ENCODE measurements at regions not wholly inside any gene's neighbourhood (a gene's known extent, or its start where the extent isn't known, plus 50 kb on each side); places are given as distances from the start of the nearest gene placed in this dataset.

DNA sequence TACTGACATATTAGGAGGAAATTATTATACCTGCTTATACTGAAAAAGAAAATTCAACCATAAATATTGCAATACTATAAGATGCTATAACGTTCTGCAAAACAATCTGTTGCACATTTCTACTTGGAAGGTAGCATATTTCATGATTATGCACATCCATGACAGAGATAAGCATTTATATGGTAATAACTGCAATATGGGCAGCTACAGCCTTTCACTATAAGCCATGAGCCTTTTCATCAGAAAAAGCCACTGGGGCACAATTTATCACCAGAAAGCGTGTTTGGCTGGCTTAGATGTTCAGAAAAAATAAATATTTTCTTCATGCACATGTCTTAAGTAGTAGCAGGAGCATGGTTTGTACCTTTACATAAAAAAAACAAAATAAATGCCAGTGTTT is 340.7 kb downstream of the GALC start:
- SMC1A ChIA-PET (ENCODE audit: uncharacterized antibody, unreplicated experiment), result interaction anchor here (0.9 kb wide), 1 partner anchor 15 kb away, joined by 3 read pairs; no protein-coding TSS in a partner anchor
- TF ChIP-seq, protein P1, sequence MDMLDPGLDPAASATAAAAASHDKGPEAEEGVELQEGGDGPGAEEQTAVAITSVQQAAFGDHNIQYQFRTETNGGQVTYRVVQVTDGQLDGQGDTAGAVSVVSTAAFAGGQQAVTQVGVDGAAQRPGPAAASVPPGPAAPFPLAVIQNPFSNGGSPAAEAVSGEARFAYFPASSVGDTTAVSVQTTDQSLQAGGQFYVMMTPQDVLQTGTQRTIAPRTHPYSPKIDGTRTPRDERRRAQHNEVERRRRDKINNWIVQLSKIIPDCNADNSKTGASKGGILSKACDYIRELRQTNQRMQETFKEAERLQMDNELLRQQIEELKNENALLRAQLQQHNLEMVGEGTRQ (IDR thresholded peaks at IDR 0.05; ENCODE audit: borderline replicate concordance, low read depth, low read length), result no peak
- no peak for TF ChIP-seq NFIC (IDR thresholded peaks at IDR 0.05; ENCODE audit: low read depth, low read length)
- TF ChIP-seq JUND (IDR thresholded peaks at IDR 0.05; ENCODE audit: low read depth, low read length), result no peak
- no peak for TF ChIP-seq MEF2A (IDR thresholded peaks at IDR 0.05; ENCODE audit: insufficient read depth, low read depth, low read length)
- no peak for TF ChIP-seq EED (IDR thresholded peaks at IDR 0.05; ENCODE audit: low read depth)
- TF ChIP-seq, protein P2, sequence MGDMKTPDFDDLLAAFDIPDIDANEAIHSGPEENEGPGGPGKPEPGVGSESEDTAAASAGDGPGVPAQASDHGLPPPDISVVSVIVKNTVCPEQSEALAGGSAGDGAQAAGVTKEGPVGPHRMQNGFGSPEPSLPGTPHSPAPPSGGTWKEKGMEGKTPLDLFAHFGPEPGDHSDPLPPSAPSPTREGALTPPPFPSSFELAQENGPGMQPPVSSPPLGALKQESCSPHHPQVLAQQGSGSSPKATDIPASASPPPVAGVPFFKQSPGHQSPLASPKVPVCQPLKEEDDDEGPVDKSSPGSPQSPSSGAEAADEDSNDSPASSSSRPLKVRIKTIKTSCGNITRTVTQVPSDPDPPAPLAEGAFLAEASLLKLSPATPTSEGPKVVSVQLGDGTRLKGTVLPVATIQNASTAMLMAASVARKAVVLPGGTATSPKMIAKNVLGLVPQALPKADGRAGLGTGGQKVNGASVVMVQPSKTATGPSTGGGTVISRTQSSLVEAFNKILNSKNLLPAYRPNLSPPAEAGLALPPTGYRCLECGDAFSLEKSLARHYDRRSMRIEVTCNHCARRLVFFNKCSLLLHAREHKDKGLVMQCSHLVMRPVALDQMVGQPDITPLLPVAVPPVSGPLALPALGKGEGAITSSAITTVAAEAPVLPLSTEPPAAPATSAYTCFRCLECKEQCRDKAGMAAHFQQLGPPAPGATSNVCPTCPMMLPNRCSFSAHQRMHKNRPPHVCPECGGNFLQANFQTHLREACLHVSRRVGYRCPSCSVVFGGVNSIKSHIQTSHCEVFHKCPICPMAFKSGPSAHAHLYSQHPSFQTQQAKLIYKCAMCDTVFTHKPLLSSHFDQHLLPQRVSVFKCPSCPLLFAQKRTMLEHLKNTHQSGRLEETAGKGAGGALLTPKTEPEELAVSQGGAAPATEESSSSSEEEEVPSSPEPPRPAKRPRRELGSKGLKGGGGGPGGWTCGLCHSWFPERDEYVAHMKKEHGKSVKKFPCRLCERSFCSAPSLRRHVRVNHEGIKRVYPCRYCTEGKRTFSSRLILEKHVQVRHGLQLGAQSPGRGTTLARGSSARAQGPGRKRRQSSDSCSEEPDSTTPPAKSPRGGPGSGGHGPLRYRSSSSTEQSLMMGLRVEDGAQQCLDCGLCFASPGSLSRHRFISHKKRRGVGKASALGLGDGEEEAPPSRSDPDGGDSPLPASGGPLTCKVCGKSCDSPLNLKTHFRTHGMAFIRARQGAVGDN (IDR thresholded peaks at IDR 0.05), result no peak
- no peak for TF ChIP-seq ETV6 (conservative IDR thresholded peaks at IDR 0.05 in 1 of 2, IDR thresholded peaks at IDR 0.05 in 1 of 2; ENCODE audit: borderline replicate concordance in 1 of 2, low read depth in 1 of 2)
- TF ChIP-seq, protein P3, sequence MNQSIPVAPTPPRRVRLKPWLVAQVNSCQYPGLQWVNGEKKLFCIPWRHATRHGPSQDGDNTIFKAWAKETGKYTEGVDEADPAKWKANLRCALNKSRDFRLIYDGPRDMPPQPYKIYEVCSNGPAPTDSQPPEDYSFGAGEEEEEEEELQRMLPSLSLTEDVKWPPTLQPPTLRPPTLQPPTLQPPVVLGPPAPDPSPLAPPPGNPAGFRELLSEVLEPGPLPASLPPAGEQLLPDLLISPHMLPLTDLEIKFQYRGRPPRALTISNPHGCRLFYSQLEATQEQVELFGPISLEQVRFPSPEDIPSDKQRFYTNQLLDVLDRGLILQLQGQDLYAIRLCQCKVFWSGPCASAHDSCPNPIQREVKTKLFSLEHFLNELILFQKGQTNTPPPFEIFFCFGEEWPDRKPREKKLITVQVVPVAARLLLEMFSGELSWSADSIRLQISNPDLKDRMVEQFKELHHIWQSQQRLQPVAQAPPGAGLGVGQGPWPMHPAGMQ (IDR thresholded peaks at IDR 0.05; ENCODE audit: borderline replicate concordance), result no peak
- TF ChIP-seq ZNF207 (IDR thresholded peaks at IDR 0.05; ENCODE audit: borderline replicate concordance), result no peak
- TF ChIP-seq EZH2 (IDR thresholded peaks at IDR 0.05; ENCODE audit: borderline replicate concordance, control insufficient read depth, low read depth, low read length), result no peak
- TF ChIP-seq WRNIP1 (IDR thresholded peaks at IDR 0.05; ENCODE audit: borderline replicate concordance, low read depth, low read length), result no peak
- TF ChIP-seq, protein P4, sequence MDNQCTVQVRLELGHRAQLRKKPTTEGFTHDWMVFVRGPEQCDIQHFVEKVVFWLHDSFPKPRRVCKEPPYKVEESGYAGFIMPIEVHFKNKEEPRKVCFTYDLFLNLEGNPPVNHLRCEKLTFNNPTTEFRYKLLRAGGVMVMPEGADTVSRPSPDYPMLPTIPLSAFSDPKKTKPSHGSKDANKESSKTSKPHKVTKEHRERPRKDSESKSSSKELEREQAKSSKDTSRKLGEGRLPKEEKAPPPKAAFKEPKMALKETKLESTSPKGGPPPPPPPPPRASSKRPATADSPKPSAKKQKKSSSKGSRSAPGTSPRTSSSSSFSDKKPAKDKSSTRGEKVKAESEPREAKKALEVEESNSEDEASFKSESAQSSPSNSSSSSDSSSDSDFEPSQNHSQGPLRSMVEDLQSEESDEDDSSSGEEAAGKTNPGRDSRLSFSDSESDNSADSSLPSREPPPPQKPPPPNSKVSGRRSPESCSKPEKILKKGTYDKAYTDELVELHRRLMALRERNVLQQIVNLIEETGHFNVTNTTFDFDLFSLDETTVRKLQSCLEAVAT (IDR thresholded peaks at IDR 0.05), result no peak
- TF ChIP-seq TBL1XR1 (IDR thresholded peaks at IDR 0.05; ENCODE audit: low read depth, low read length), result no peak
- TF ChIP-seq, protein P5, sequence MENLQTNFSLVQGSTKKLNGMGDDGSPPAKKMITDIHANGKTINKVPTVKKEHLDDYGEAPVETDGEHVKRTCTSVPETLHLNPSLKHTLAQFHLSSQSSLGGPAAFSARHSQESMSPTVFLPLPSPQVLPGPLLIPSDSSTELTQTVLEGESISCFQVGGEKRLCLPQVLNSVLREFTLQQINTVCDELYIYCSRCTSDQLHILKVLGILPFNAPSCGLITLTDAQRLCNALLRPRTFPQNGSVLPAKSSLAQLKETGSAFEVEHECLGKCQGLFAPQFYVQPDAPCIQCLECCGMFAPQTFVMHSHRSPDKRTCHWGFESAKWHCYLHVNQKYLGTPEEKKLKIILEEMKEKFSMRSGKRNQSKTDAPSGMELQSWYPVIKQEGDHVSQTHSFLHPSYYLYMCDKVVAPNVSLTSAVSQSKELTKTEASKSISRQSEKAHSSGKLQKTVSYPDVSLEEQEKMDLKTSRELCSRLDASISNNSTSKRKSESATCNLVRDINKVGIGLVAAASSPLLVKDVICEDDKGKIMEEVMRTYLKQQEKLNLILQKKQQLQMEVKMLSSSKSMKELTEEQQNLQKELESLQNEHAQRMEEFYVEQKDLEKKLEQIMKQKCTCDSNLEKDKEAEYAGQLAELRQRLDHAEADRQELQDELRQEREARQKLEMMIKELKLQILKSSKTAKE (IDR thresholded peaks at IDR 0.05; ENCODE audit: low read depth, poor library complexity, severe bottlenecking), result no peak
- TF ChIP-seq POLR2A (IDR thresholded peaks at IDR 0.05; ENCODE audit: low read depth, low read length), result no peak

More for the DNA sequence above, 340.7 kb downstream of the GALC start:
- H3K27ac ChIP-seq (ENCODE audit: control insufficient read depth, insufficient read depth), result no peak overlapping the region
- H3K4me3 ChIP-seq, result no peak overlapping the region
- no peak for FAIRE-seq
- H2AFZ ChIP-seq (ENCODE audit: control insufficient read depth, low read depth, low read length), result no peak overlapping the region
- H3K79me2 ChIP-seq (ENCODE audit: control insufficient read depth, insufficient read depth, low read length), result no peaks in the 10 kb centered on the region
- in situ Hi-C loops (cut with MboI) (no loop called here), intact Hi-C loops (cut with micrococcal nuclease; ENCODE audit: unreplicated experiment) (no loop called here)
- no peaks in the 10 kb centered on the region for H3K27me3 ChIP-seq (replicated peaks in 1 of 2; ENCODE audit: control insufficient read depth in 2 of 2, insufficient read depth in 2 of 2, low read length in 1 of 2)
- no peak for ATAC-seq
- H4K20me1 ChIP-seq (ENCODE audit: control insufficient read depth, insufficient read depth), result no peaks in the 10 kb centered on the region
- H3K9me3 ChIP-seq (replicated peaks; ENCODE audit: control insufficient read depth, insufficient read depth, low read length), result no peaks in the 10 kb centered on the region; the same call in 2 of the 3 replicates
- H3K4me1 ChIP-seq (ENCODE audit: control insufficient read depth, insufficient read depth, low read length), result no peaks in the 10 kb centered on the region
- POLR2A ChIA-PET, result no interaction called here
- no peak overlapping the region for H3K9ac ChIP-seq (ENCODE audit: control insufficient read depth, insufficient read depth, low read length)
- no TSS peak for BruUV-seq (replicated peaks)
- no peak overlapping the region for H3K4me2 ChIP-seq (ENCODE audit: control insufficient read depth, insufficient read depth)
- RAD21 ChIA-PET (ENCODE audit: unreplicated experiment), result no interaction called here
- 0% methylated on average over 2 of the region's 2 CpGs for WGBS (ENCODE audit: insufficient coverage, insufficient replicate concordance, low lambda C conversion rate, missing lambda C conversion rate)
- H3K36me3 ChIP-seq (ENCODE audit: control insufficient read depth in 2 of 2, insufficient read depth in 2 of 2, low read length in 1 of 2), result no peaks in the 10 kb centered on the region
- CTCF ChIA-PET, result no interaction called here
- DNase-seq (ENCODE audit: low read depth, low spot score), result no peak
